ENCODE measurements at regions not wholly inside any gene's neighbourhood (a gene's known extent, or its start where the extent isn't known, plus 50 kb on each side); places are given as distances from the start of the nearest gene placed in this dataset.

DNA sequence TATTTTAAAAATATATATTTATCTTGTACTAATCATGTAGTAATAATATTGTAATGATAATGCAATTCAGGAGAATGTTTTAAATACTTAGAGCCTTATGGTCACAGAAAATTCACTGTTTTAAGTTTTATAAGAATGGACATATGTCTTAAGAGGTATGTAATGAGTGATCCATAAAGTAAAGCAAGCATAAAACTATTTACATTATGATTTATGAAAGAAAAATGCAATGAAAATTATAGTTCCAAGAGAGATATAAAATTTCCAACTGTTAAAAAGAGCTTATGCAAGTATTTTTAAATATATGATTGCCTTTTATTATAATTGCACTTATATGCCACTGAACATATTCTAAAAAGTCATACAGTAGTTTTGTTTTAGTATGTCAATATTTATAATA lies 157.5 kb upstream of the TARS1 start:
- no peak for TF ChIP-seq EZH2 (IDR thresholded peaks at IDR 0.05; ENCODE audit: low read length)
- TF ChIP-seq, protein P1, sequence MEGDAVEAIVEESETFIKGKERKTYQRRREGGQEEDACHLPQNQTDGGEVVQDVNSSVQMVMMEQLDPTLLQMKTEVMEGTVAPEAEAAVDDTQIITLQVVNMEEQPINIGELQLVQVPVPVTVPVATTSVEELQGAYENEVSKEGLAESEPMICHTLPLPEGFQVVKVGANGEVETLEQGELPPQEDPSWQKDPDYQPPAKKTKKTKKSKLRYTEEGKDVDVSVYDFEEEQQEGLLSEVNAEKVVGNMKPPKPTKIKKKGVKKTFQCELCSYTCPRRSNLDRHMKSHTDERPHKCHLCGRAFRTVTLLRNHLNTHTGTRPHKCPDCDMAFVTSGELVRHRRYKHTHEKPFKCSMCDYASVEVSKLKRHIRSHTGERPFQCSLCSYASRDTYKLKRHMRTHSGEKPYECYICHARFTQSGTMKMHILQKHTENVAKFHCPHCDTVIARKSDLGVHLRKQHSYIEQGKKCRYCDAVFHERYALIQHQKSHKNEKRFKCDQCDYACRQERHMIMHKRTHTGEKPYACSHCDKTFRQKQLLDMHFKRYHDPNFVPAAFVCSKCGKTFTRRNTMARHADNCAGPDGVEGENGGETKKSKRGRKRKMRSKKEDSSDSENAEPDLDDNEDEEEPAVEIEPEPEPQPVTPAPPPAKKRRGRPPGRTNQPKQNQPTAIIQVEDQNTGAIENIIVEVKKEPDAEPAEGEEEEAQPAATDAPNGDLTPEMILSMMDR (optimal IDR thresholded peaks at IDR 0.05 in 1 of 3, IDR thresholded peaks at IDR 0.05 in 1 of 3, conservative IDR thresholded peaks at IDR 0.05 in 1 of 3; ENCODE audit: extremely low read depth in 1 of 3, insufficient read depth in 2 of 3, low read length in 3 of 3) = no peak
